ENCODE measurements at regions not wholly inside any gene's neighbourhood (a gene's known extent, or its start where the extent isn't known, plus 50 kb on each side); places are given as distances from the start of the nearest gene placed in this dataset.

- TF ChIP-seq CTCF (conservative IDR thresholded peaks at IDR 0.05; ENCODE audit: low read length) (no peak), EZH2phosphoT487 (IDR thresholded peaks at IDR 0.05; ENCODE audit: borderline replicate concordance) (no peak)
Observed at GRCh38 chr1:55520861-55521260, 305.7 kb upstream of the USP24 start.

Data from Loucy (cell line).